ENCODE measurements at regions not wholly inside any gene's neighbourhood (a gene's known extent, or its start where the extent isn't known, plus 50 kb on each side); places are given as distances from the start of the nearest gene placed in this dataset.
"Not testable (repeated sequence)": the region's sequence is repeated elsewhere in the genome, so short reads cannot be mapped to it uniquely, and the experiment has no call there.

GRCh38 chr4:165548702-165549101 lies 169.9 kb downstream of the CPE start:
- DNase-seq (ENCODE audit: low spot score), result no peak

- DNase-seq (ENCODE audit: low spot score), result no peak
Observed at GRCh38 chr4:165553221-165553810, 174.5 kb downstream of the CPE start.

GRCh38 chr4:165555302-165555701 lies 176.5 kb downstream of the CPE start:
- no peak for DNase-seq (ENCODE audit: low spot score)

GRCh38 chr4:165556383-165556782 lies 177.6 kb downstream of the CPE start:
- DNase-seq (ENCODE audit: low spot score), result no peak

- DNase-seq (ENCODE audit: low spot score), result no peak
Observed at GRCh38 chr4:165560941-165561340, 182.1 kb downstream of the CPE start.

GRCh38 chr4:165563851-165564250 lies 185.0 kb downstream of the CPE start:
- DNase-seq (ENCODE audit: low spot score), result peak; percentile 50

- no peak for DNase-seq (ENCODE audit: low spot score)
Observed at GRCh38 chr4:165569031-165569430, 190.2 kb downstream of the CPE start.

GRCh38 chr4:165571476-165571875 lies 192.7 kb downstream of the CPE start:
- DNase-seq (ENCODE audit: low spot score), result not testable (repeated sequence)

GRCh38 chr4:165580351-165580905 lies 201.6 kb downstream of the CPE start:
- peak; percentile 99 for DNase-seq (ENCODE audit: low spot score)

GRCh38 chr4:165583341-165583740 lies 204.5 kb downstream of the CPE start:
- no peak for DNase-seq (ENCODE audit: low spot score)

- DNase-seq (ENCODE audit: low spot score), result no peak
Observed at GRCh38 chr4:165584916-165585315, 206.1 kb downstream of the CPE start.

GRCh38 chr4:165588534-165589315 lies 209.9 kb downstream of the CPE start:
- no peak for DNase-seq (ENCODE audit: low spot score)

GRCh38 chr4:165592386-165592785 lies 213.6 kb downstream of the CPE start:
- no peak for DNase-seq (ENCODE audit: low spot score)

GRCh38 chr4:165597581-165598480 lies 219.0 kb downstream of the CPE start:
- no peak for DNase-seq (ENCODE audit: low spot score)

- peak; percentile 26 for DNase-seq (ENCODE audit: low spot score)
Observed at GRCh38 chr4:165600959-165601683, 222.3 kb downstream of the CPE start.

GRCh38 chr4:165602621-165603020 lies 223.8 kb downstream of the CPE start:
- no peak for DNase-seq (ENCODE audit: low spot score)

- no peak for DNase-seq (ENCODE audit: low spot score)
Observed at GRCh38 chr4:165604181-165604580, 225.4 kb downstream of the CPE start.

GRCh38 chr4:165605811-165606210 lies 227.0 kb downstream of the CPE start:
- DNase-seq (ENCODE audit: low spot score), result no peak

- DNase-seq (ENCODE audit: low spot score), result no peak
Observed at GRCh38 chr4:165606465-165607205, 227.8 kb downstream of the CPE start.

- DNase-seq (ENCODE audit: low spot score), result no peak
Observed at GRCh38 chr4:165609653-165610052, 230.8 kb downstream of the CPE start.

Measured in kidney tubule cell (primary cell).